ENCODE measurements at regions not wholly inside any gene's neighbourhood (a gene's known extent, or its start where the extent isn't known, plus 50 kb on each side); places are given as distances from the start of the nearest gene placed in this dataset.

DNA sequence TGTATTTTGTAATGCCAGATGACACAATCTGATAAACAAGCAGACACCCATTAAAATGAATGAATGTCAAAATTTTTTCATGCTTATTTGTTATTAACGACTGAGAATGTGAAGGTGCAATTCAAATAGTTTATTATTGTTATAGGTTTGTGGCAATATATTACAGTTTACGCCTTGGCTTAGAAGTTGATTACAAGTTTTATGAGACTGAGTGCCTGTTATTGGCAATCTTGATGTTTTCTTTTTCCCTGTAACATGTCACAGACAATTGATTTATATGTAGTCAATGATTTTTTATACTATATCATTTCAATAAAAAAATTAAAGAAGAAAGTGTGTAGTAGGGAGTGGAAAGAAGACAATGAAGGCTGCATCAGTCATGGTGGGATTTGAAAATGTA lies 144.1 kb upstream of the EEF1E1 start:
- no peaks in the 10 kb centered on the region for H4K20me1 ChIP-seq (ENCODE audit: control insufficient read depth, insufficient read depth, insufficient read length)
- no peak overlapping the region for H2AFZ ChIP-seq (ENCODE audit: low read length)
- no CpG with 5 or more reads among the region's 2 CpGs for WGBS (ENCODE audit: extremely low coverage, insufficient read length, low lambda C conversion rate)
- no peak overlapping the region for H3K18ac ChIP-seq (ENCODE audit: insufficient read length, low read depth, low read length)
- H4K91ac ChIP-seq (ENCODE audit: insufficient read length, low read depth, low read length) = no peak overlapping the region
- no peak overlapping the region for H4K8ac ChIP-seq (replicated peaks; ENCODE audit: insufficient read length, low read depth, low read length)
- H3K4me1 ChIP-seq (ENCODE audit: insufficient read depth, low read length) = no peaks in the 10 kb centered on the region
- no peak overlapping the region for H2BK12ac ChIP-seq (ENCODE audit: insufficient read length, low read depth, low read length)
- H3T11ph ChIP-seq (ENCODE audit: low read length) = no peak overlapping the region
- Mint-ChIP-seq H3K36me3 (ENCODE audit: insufficient read depth in 1 of 3, low read depth in 3 of 3) (no peaks in the 10 kb centered on the region), H3K4me3 (no peak overlapping the region), H3K27me3 (ENCODE audit: low read depth) (no peaks in the 10 kb centered on the region; the same call in 1 of the 2 replicates), H3K27ac (no peak overlapping the region), H3K4me1 (peaks cover 6 to 12% of the 10 kb centered on the region in 2 experiments; a peak in 2 of 4 replicates), H3K9me3 (no peaks in the 10 kb centered on the region)
- H3K4me2 ChIP-seq (ENCODE audit: insufficient read depth, insufficient read length, low read length) = no peak overlapping the region
- H2BK5ac ChIP-seq (ENCODE audit: insufficient read length, low read length) = no peak overlapping the region
- no peak overlapping the region for H3K27ac ChIP-seq (ENCODE audit: insufficient read length, low read depth, low read length)
- H3K23ac ChIP-seq (ENCODE audit: insufficient read length, low read depth, low read length) = no peak overlapping the region
- no peak overlapping the region for H3K56ac ChIP-seq (ENCODE audit: insufficient read length, low read depth, low read length)
- H3K4ac ChIP-seq (ENCODE audit: low read depth, low read length) = no peak overlapping the region
- DNase-seq = no peak
- no peak overlapping the region for H3K9ac ChIP-seq (ENCODE audit: extremely low read depth, insufficient read length, low read length)
- H3K9me3 ChIP-seq (ENCODE audit: control insufficient read depth, low read depth, low read length) = no peaks in the 10 kb centered on the region
- no peak overlapping the region for H2BK20ac ChIP-seq (ENCODE audit: low read depth, low read length, poor library complexity, severe bottlenecking)
- H3K79me1 ChIP-seq (ENCODE audit: insufficient read depth, low read depth, low read length, poor library complexity, severe bottlenecking) = no peaks in the 10 kb centered on the region
- no peaks in the 10 kb centered on the region for H3K27me3 ChIP-seq (ENCODE audit: insufficient read depth, low read length)
- H2AK5ac ChIP-seq (ENCODE audit: insufficient read length, low read length) = no peak overlapping the region
- H2BK120ac ChIP-seq (ENCODE audit: low read depth, low read length, poor library complexity, severe bottlenecking) = no peak overlapping the region
- no peaks in the 10 kb centered on the region for H3K79me2 ChIP-seq (ENCODE audit: insufficient read depth, low read length)
- H3K14ac ChIP-seq (ENCODE audit: insufficient read depth, low read length) = no peak overlapping the region
- H2BK15ac ChIP-seq (ENCODE audit: low read depth, low read length) = no peak overlapping the region
- TF ChIP-seq CTCF (conservative IDR thresholded peaks at IDR 0.05) = no peak
- no peak overlapping the region for H4K5ac ChIP-seq (ENCODE audit: insufficient read length, low read depth, low read length)
- no peaks in the 10 kb centered on the region for H3K23me2 ChIP-seq (ENCODE audit: insufficient read length, low read depth, low read length, poor library complexity, severe bottlenecking)

Measured in H9 (cell line).